Esophagus squamous epithelium (tissue), 5 donors: ENCODE measurements at regions not wholly inside any gene's neighbourhood (a gene's known extent, or its start where the extent isn't known, plus 50 kb on each side); places are given as distances from the start of the nearest gene placed in this dataset.

Source experiments
- DNase-seq: peaks from one replicate; lab custom pipeline; 2025; lab: John Stamatoyannopoulos, UW
- H3K27ac ChIP-seq, 4 donors: fragments of 200-600 bp; sonication (generic); one replicate each; pipeline ENCODE4 v1.5.1; 2016 to 2019; ENCODE audit warnings: mild to moderate bottlenecking in 1 of 4
- H3K27me3 ChIP-seq, 4 donors: fragments of 200-600 bp; sonication (generic); 1 replicate in 3 of 4; 2 replicates in 1 of 4; pipeline versions ENCODE4 v1.5.1 to v1.6.0; 2017 to 2021; ENCODE audit warnings: antibody characterized with exemption in 1 of 4
- H3K36me3 ChIP-seq, 3 donors: fragments of 200-600 bp; sonication (generic); one replicate each; pipeline ENCODE4 v1.5.1; 2016 to 2019
- H3K4me1 ChIP-seq, 3 donors: fragments of 200-600 bp; sonication (generic); one replicate each; pipeline ENCODE4 v1.5.1; 2017 to 2019
- H3K4me3 ChIP-seq, 4 donors: fragments of 200-600 bp; sonication (generic); 1 replicate in 3 of 4; 2 replicates in 1 of 4; pipeline ENCODE4 v1.5.1; 2016 to 2019; ENCODE audit warnings: mild to moderate bottlenecking in 2 of 4, moderate library complexity in 1 of 4
- H3K9me3 ChIP-seq, 3 donors: fragments of 200-600 bp; sonication (generic); one replicate each; pipeline ENCODE4 v1.5.1; 2016 to 2019
- CTCF ChIP-seq, 6 experiments: fragments of 450-650 bp in 4 of 6; fragments of 200-600 bp in 2 of 6; sonication (generic) in 2 of 6; IDR thresholded peaks; one replicate each; pipeline ENCODE4 v1.5.1; 2016 to 2019; ENCODE audit warnings: antibody characterized with exemption in 6 of 6, mild to moderate bottlenecking in 4 of 6, moderate library complexity in 4 of 6
- POLR2A ChIP-seq, 4 donors: fragments of 450-650 bp; IDR thresholded peaks; one replicate each; pipeline ENCODE4 v1.6.1; 2017; ENCODE audit warnings: antibody characterized with exemption in 4 of 4, mild to moderate bottlenecking in 4 of 4, moderate library complexity in 3 of 4
- WGBS, 2 donors: methylation state at CpG; one replicate each; pipeline ENCODE4 v1.1.5; 2018; 5-methylcytosine and 5-hydroxymethylcytosine counted together
- intact Hi-C: fragments of 100-400 bp; cut with DNase I; formaldehyde crosslinking; loops from one replicate; pipeline ENCODE4 v1.15.0; 2022
- donor health status: DM: yes; HTN: yes; CAD: no.

- intact Hi-C loops: no loop called here
- 22 to 23% methylated on average over 4 of the region's 4 CpGs for WGBS, 2 donors
- TF ChIP-seq CTCF (IDR thresholded peaks at IDR 0.05): no peak
- no peak for TF ChIP-seq POLR2A (IDR thresholded peaks at IDR 0.05)
- Histone ChIP-seq H3K4me3 (no peak overlapping the region), H3K4me1 (peaks cover 0 to 34% (median 6%) of the 10 kb centered on the region in 3 donors), H3K27me3 (no peaks in the 10 kb centered on the region), H3K9me3 (no peaks in the 10 kb centered on the region), H3K36me3 (no peaks in the 10 kb centered on the region), H3K27ac (no peak overlapping the region)
- DNase-seq: no peak
These were observed 80.5 kb upstream of the RALGPS2 start for GRCh38 chr1:178644308-178645120.

GRCh38 chr1:178645157-178645807 lies 79.8 kb upstream of the RALGPS2 start:
- TF ChIP-seq CTCF (IDR thresholded peaks at IDR 0.05) (no peak), POLR2A (IDR thresholded peaks at IDR 0.05) (no peak)
- no peak overlapping the region for H3K27ac ChIP-seq
- no peaks in the 10 kb centered on the region for H3K27me3 ChIP-seq
- 48 to 50% methylated on average over 5 of the region's 5 CpGs for WGBS, 2 donors
- no peaks in the 10 kb centered on the region for H3K36me3 ChIP-seq
- H3K9me3 ChIP-seq: no peaks in the 10 kb centered on the region
- DNase-seq: no peak
- intact Hi-C loops: no loop called here
- H3K4me3 ChIP-seq: no peak overlapping the region
- H3K4me1 ChIP-seq: peaks cover 0 to 34% (median 6%) of the 10 kb centered on the region in 3 donors

- Histone ChIP-seq H3K4me3 (no peak overlapping the region), H3K27me3 (no peaks in the 10 kb centered on the region), H3K27ac (no peak overlapping the region), H3K4me1 (peaks cover 0 to 34% (median 6%) of the 10 kb centered on the region in 3 donors), H3K36me3 (no peaks in the 10 kb centered on the region), H3K9me3 (no peaks in the 10 kb centered on the region)
- DNase-seq: no peak
- no peak for TF ChIP-seq POLR2A (IDR thresholded peaks at IDR 0.05)
- TF ChIP-seq CTCF (IDR thresholded peaks at IDR 0.05): no peak
- WGBS, 2 donors: 79 to 86% methylated on average over 2 of the region's 2 CpGs
- intact Hi-C loops: no loop called here
These were observed 79.2 kb upstream of the RALGPS2 start for GRCh38 chr1:178645808-178646200.

GRCh38 chr1:178646821-178647220 lies 78.2 kb upstream of the RALGPS2 start:
- Histone ChIP-seq H3K27me3 (no peaks in the 10 kb centered on the region), H3K9me3 (no peaks in the 10 kb centered on the region), H3K4me3 (no peak overlapping the region), H3K4me1 (peaks cover 0 to 41% (median 6%) of the 10 kb centered on the region in 3 donors), H3K27ac (no peak overlapping the region), H3K36me3 (no peaks in the 10 kb centered on the region)
- 88 to 89% methylated on average over 5 of the region's 5 CpGs for WGBS, 2 donors
- no peak for TF ChIP-seq CTCF (IDR thresholded peaks at IDR 0.05)
- no peak for TF ChIP-seq POLR2A (IDR thresholded peaks at IDR 0.05)
- no peak for DNase-seq
- intact Hi-C loops: no loop called here

- H3K4me3 ChIP-seq: no peak overlapping the region
- no peak overlapping the region for H3K27ac ChIP-seq
- WGBS, 2 donors: 88 to 91% methylated on average over 11 of the region's 11 CpGs
- DNase-seq: no peak
- no peaks in the 10 kb centered on the region for H3K9me3 ChIP-seq
- intact Hi-C loops: no loop called here
- H3K36me3 ChIP-seq: no peaks in the 10 kb centered on the region
- H3K4me1 ChIP-seq: peaks cover 0 to 46% (median 12%) of the 10 kb centered on the region in 3 donors
- no peak for TF ChIP-seq CTCF (IDR thresholded peaks at IDR 0.05)
- TF ChIP-seq POLR2A (IDR thresholded peaks at IDR 0.05): no peak
- H3K27me3 ChIP-seq: no peaks in the 10 kb centered on the region
These were observed 76.9 kb upstream of the RALGPS2 start for GRCh38 chr1:178648151-178648550.
